ENCODE measurements at regions not wholly inside any gene's neighbourhood (a gene's known extent, or its start where the extent isn't known, plus 50 kb on each side); places are given as distances from the start of the nearest gene placed in this dataset.

- ChIA-PET POLR2A (no interaction called here), CTCF (ENCODE audit: low intra/inter-chr PET ratio, low total read pairs) (no interaction called here)
- no peak overlapping the region for H2AFZ ChIP-seq (ENCODE audit: low read length)
- ATAC-seq (no peak), DNase-seq (ENCODE audit: low spot score) (no peak), FAIRE-seq (no peak)
- no TSS peak for BruUV-seq (replicated peaks)
- in situ Hi-C loops (cut with HindIII; ENCODE audit: extremely low pct_ligation_motif_present, low pct_unique_long_range_greater_than_20kb) (no loop called here), intact Hi-C loops (cut with micrococcal nuclease; ENCODE audit: unreplicated experiment) (no loop called here)
- no peaks in the 10 kb centered on the region for H3K36me3 ChIP-seq (replicated peaks in 1 of 2; ENCODE audit: control insufficient read depth in 1 of 2, insufficient read depth in 2 of 2, low read length in 2 of 2)
- H3K27ac ChIP-seq (ENCODE audit: extremely low read length, insufficient read depth, low read length): no peak overlapping the region
- no peaks in the 10 kb centered on the region for H4K20me1 ChIP-seq (ENCODE audit: insufficient read depth, low read length)
- no peaks in the 10 kb centered on the region for H3K79me2 ChIP-seq (ENCODE audit: insufficient read depth, low read length)
- no peaks in the 10 kb centered on the region for H3K9me3 ChIP-seq (ENCODE audit: low read length)
- H3K4me1 ChIP-seq (ENCODE audit: insufficient read depth, low read length): no peaks in the 10 kb centered on the region
- no peak overlapping the region for H3K4me2 ChIP-seq (ENCODE audit: low read depth, low read length)
- peaks cover 1 to 37% of the 10 kb centered on the region in 2 experiments; a peak in 4 of 5 replicates for H3K27me3 ChIP-seq (ENCODE audit: control insufficient read depth in 1 of 2, insufficient read depth in 2 of 2, low read length in 2 of 2)
- no peak for TF ChIP-seq ZNF451 (CRISPR knock-in tag; IDR thresholded peaks at IDR 0.05)
- no peak for TF ChIP-seq ATF2 (CRISPR knock-in tag; IDR thresholded peaks at IDR 0.05)
- TF ChIP-seq ZNF547 (CRISPR knock-in tag; IDR thresholded peaks at IDR 0.05): no peak
- WGBS (ENCODE audit: low lambda C conversion rate): 7% methylated on average over 4 of the region's 8 CpGs
- no peak overlapping the region for H3K9ac ChIP-seq (ENCODE audit: insufficient read depth, low read depth, low read length)
- H3K4me3 ChIP-seq (replicated peaks in 1 of 3; ENCODE audit: insufficient read depth in 1 of 3, low read depth in 2 of 3, low read length in 3 of 3): no peak overlapping the region
These were observed 567.6 kb downstream of the BRD1 start for GRCh38 chr22:49259839-49260615.

DNA sequence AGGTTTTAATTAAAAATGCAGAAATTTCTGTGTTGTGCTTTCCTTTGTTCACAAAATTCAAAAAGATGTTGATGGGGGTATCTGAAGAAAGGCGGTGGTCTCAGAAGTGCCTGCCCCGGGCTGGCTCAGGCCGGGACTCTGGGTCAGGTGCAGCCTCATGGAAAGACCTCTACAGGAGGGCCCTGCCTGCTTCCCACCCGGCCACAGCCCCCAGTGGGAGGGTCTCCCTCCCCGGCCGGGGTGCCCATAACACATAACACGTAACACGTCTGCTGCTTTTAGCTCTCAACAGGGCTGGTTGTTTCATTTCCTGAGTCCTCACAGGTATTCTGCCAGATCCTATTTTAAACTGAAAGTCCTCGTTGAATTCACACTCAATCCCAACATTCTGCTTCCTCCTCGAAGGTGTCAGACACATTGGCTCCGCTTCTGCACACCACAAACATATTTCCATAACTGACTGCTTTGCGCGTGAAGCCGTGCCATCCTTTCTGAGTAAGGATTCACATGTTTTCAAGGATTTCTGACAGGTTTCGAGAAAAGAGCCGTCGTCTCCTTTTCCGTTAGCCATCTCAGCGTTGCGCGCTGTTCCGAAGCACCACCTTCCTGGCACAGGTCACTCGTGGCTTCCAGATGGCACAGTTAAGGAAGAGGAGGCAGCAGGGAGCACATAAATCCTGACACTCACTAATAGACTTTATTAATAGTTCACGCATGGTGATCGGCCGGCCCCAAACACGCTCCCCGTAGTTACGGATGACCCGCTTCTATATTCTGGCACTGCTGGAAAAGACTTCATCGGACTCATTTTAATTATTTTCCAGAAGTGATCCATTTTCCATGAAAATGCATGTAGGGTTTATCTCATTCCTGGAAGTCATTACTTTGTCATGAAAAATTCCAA is 569.3 kb downstream of the BRD1 start:
- no peaks in the 10 kb centered on the region for H3K36me3 ChIP-seq (replicated peaks in 1 of 2; ENCODE audit: control insufficient read depth in 1 of 2, insufficient read depth in 2 of 2, low read length in 2 of 2)
- no peak overlapping the region for H3K4me3 ChIP-seq (replicated peaks in 1 of 3; ENCODE audit: insufficient read depth in 1 of 3, low read depth in 2 of 3, low read length in 3 of 3)
- peaks cover 1 to 24% of the 10 kb centered on the region in 2 experiments; a peak in 4 of 5 replicates for H3K27me3 ChIP-seq (ENCODE audit: control insufficient read depth in 1 of 2, insufficient read depth in 2 of 2, low read length in 2 of 2)
- H2AFZ ChIP-seq (ENCODE audit: low read length): no peak overlapping the region
- H3K4me2 ChIP-seq (ENCODE audit: low read depth, low read length): no peak overlapping the region
- ATAC-seq (no peak), FAIRE-seq (no peak), DNase-seq (ENCODE audit: low spot score) (no peak)
- BruUV-seq (replicated peaks): no TSS peak
- intact Hi-C loops (cut with micrococcal nuclease; ENCODE audit: unreplicated experiment) (no loop called here), in situ Hi-C loops (cut with HindIII; ENCODE audit: extremely low pct_ligation_motif_present, low pct_unique_long_range_greater_than_20kb) (no loop called here)
- no peaks in the 10 kb centered on the region for H3K79me2 ChIP-seq (ENCODE audit: insufficient read depth, low read length)
- whole genome bisulfite sequencing (ENCODE audit: low lambda C conversion rate): 50% methylated on average over 27 of the region's 31 CpGs
- H3K9ac ChIP-seq (ENCODE audit: insufficient read depth, low read depth, low read length): no peak overlapping the region
- no peaks in the 10 kb centered on the region for H4K20me1 ChIP-seq (ENCODE audit: insufficient read depth, low read length)
- TF ChIP-seq HOXD1 (CRISPR knock-in tag; IDR thresholded peaks at IDR 0.05) (no peak), DBP (CRISPR knock-in tag; IDR thresholded peaks at IDR 0.05; ENCODE audit: not compliant biosample characterization) (no peak), PATZ1 (CRISPR knock-in tag; IDR thresholded peaks at IDR 0.05) (no peak), ZNF563 (CRISPR knock-in tag; IDR thresholded peaks at IDR 0.05) (no peak), DR1 (CRISPR knock-in tag; IDR thresholded peaks at IDR 0.05) (no peak)
- TF ChIP-seq, protein P1, sequence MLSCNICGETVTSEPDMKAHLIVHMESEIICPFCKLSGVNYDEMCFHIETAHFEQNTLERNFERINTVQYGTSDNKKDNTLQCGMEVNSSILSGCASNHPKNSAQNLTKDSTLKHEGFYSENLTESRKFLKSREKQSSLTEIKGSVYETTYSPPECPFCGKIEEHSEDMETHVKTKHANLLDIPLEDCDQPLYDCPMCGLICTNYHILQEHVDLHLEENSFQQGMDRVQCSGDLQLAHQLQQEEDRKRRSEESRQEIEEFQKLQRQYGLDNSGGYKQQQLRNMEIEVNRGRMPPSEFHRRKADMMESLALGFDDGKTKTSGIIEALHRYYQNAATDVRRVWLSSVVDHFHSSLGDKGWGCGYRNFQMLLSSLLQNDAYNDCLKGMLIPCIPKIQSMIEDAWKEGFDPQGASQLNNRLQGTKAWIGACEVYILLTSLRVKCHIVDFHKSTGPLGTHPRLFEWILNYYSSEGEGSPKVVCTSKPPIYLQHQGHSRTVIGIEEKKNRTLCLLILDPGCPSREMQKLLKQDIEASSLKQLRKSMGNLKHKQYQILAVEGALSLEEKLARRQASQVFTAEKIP (CRISPR knock-in tag; IDR thresholded peaks at IDR 0.05; ENCODE audit: borderline replicate concordance): no peak
- H3K4me1 ChIP-seq (ENCODE audit: insufficient read depth, low read length): no peaks in the 10 kb centered on the region
- CTCF ChIA-PET (ENCODE audit: low intra/inter-chr PET ratio, low total read pairs): no interaction called here
- no peaks in the 10 kb centered on the region for H3K9me3 ChIP-seq (ENCODE audit: low read length)
- no peak overlapping the region for H3K27ac ChIP-seq (ENCODE audit: extremely low read length, insufficient read depth, low read length)
- POLR2A ChIA-PET: no interaction called here

Data from HepG2 (cell line).